Stimulated activated CD4-positive, alpha-beta T cell treated with anti-CD3 and anti-CD28 coated beads, Interleukin-4, amount 100 ng/mL, for 4 hours (primary cell): ENCODE measurements at regions not wholly inside any gene's neighbourhood (a gene's known extent, or its start where the extent isn't known, plus 50 kb on each side); places are given as distances from the start of the nearest gene placed in this dataset.

Source experiments
- DNase-seq, 2 experiments: peaks; one replicate each; pipeline ENCODE4 v3.0.0-alpha.2; 2020

GRCh38 chr16:85429776-85430522 lies 183.2 kb upstream of the GSE1 start:
- DNase-seq, result no peak

GRCh38 chr16:85430523-85431421 lies 182.3 kb upstream of the GSE1 start:
- DNase-seq, result no peak

GRCh38 chr16:85431431-85432124 lies 181.5 kb upstream of the GSE1 start:
- no peak for DNase-seq

- no peak for DNase-seq
Measured at GRCh38 chr16:85432606-85433005, 180.5 kb upstream of the GSE1 start.

GRCh38 chr16:85433477-85433876 lies 179.6 kb upstream of the GSE1 start:
- DNase-seq, result no peak

- DNase-seq, result no peak
Measured at GRCh38 chr16:85435286-85435685, 177.8 kb upstream of the GSE1 start.

GRCh38 chr16:85435700-85436099 lies 177.4 kb upstream of the GSE1 start:
- DNase-seq, result no peak

GRCh38 chr16:85436207-85436606 lies 176.9 kb upstream of the GSE1 start:
- DNase-seq, result no peak

- no peak for DNase-seq
Measured at GRCh38 chr16:85436636-85437165, 176.4 kb upstream of the GSE1 start.

DNA sequence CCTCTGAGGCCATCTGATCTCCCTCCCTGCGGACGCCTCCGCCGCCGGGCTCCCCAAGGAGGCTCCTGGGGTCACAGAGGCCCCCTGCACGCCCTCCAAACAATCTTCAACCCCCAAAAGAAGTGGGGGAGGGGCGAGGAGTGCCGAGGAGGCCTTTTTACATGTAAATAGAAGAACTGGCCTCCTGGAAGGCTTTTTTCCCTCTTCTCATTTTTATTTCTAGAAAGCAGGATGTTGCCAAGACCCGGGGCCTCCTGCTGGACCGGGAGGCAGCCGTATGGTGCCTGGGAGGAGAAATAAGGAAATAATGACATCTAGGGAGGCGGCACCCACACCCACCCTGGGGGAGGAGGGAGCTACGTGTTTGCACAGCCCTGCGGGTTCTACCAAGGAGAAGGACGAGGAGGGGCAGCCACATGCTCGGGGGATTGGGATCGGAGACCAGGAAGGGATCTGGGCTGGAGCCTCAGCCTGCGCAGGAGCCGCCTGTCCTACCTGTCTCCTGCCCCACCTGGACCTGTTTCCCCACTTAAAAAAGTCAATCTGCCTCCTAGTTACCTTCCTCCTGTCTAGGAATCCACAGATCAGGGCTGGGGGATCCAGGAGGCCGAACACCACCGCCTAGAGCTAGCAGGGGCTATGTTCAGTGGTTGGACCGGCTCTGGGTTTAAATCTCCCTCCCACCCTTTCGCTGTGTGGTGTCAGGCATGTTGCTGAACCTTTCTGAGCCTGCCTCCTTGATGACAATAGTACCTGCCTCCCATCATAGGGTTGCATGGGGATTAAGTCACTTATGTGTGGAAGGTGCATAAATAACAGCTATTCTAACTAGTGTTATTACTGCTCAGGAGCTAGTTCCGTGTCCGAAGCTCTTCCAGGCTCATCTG lies 175.7 kb upstream of the GSE1 start:
- DNase-seq, result no peak

- DNase-seq, result no peak
Measured at GRCh38 chr16:85438981-85439685, 174.0 kb upstream of the GSE1 start.

DNA sequence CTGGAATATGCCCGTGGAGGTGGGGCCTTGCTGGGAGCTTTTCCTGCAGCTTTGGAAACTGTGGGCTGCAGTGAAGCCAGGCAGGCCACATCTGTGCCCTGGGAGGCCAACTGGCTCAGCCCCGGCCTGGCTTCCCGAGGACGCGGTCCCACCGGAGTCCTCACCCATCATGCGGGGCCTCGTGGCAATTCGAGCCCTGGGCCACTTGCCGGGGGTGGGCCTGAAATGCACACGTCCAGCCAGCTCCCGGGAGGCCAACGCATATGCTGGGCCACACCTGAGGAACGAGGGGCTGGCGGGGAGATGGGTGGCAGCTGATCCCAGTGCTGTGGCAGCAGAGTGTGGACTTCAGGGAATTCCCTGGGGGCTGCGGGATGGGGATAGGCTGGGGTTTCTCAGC lies 172.4 kb upstream of the GSE1 start:
- no peak for DNase-seq

DNA sequence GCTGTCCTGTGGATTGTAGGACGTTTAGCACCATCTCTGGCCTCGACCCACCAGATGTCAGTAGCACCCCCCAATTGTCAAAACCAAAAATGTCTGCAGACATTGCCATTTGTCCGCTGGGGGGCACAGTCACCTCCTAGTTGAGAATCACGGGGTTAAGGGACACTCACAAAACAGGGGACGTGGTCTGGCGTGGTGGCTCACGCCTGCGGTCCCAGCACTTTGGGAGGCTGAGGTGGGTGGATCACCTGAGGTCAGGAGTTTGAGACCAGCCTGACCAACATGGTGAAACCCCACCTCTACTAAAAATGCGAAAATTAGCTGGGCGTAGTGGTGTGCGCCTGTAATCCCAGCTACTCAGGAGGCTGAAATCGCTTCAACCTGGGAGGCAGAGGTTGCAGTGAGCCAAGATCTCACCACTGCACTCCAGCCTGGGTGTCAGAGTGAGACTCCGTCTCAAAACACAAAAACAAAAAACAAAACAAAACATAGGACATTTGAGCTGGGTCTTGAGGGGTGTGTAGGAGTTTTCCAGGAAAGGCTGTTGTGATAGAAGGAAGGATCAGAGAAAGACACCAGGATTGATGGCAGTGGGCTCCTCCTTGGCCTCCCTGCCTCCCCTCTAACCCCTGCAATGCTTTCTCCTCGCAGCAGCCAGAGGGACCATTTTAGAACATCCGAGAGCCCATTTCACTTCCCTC lies 171.8 kb upstream of the GSE1 start:
- no peak for DNase-seq

DNA sequence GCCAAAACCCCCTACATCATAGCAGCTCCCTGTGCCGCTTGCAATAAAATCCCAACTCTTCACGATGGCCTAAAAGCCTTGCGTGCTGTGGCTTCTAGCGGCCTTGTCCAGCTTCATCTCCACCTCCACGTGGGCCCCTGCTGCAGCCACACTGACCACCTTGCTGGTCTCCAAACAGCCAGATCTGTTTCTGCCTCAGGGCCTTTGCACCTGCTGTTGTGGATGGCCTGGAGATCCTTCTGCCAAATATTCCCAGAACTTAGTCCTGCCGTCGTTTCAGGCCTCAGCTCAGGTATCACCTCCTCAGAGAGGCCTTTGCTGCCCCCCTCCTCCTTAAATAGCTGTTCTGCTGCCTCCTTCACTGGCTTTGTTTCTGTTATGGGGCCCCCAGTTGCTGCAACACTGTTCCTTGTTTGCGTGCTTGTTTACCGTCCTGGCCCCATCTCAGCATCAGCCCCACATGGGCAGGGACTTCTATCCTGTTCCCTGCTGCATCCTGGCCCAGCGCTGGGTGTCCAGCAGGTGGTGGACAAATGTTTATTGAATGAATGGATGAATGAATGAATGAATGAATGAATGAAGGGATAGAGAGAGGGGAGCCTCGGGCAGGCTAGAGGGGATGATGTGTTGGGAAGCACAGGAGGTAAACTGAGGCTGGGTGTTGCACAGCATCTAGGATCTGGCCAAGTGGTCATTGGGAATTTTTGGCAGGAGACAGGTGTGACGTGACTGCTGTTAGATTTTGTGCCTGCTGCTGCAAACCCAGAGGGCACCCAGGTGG lies 171.0 kb upstream of the GSE1 start:
- DNase-seq, result no peak

- DNase-seq, result no peak
Measured at GRCh38 chr16:85443116-85443515, 170.0 kb upstream of the GSE1 start.

DNA sequence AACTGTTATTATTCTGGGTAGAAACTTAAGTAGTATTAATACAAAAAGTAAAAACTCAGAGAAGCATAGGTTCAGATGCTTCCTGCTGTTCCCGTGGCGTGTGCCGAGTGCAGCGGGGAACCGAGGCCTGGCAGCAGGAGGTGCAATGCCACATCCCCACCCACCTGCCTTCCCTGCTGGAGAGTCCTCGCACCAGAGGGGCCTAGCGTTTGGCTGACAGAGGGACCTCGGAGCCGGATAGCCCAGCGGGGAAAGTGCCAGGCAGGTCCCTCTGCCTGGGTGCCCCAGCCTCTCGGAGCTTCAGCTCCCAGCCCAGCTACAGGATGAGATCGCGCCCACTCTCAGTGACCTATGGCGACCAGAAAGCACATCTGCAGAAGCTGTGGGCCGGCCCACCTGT lies 169.6 kb upstream of the GSE1 start:
- no peak for DNase-seq

- no peak for DNase-seq
Measured at GRCh38 chr16:85445064-85445778, 167.9 kb upstream of the GSE1 start.

GRCh38 chr16:85445779-85446222 lies 167.3 kb upstream of the GSE1 start:
- DNase-seq, result no peak

DNA sequence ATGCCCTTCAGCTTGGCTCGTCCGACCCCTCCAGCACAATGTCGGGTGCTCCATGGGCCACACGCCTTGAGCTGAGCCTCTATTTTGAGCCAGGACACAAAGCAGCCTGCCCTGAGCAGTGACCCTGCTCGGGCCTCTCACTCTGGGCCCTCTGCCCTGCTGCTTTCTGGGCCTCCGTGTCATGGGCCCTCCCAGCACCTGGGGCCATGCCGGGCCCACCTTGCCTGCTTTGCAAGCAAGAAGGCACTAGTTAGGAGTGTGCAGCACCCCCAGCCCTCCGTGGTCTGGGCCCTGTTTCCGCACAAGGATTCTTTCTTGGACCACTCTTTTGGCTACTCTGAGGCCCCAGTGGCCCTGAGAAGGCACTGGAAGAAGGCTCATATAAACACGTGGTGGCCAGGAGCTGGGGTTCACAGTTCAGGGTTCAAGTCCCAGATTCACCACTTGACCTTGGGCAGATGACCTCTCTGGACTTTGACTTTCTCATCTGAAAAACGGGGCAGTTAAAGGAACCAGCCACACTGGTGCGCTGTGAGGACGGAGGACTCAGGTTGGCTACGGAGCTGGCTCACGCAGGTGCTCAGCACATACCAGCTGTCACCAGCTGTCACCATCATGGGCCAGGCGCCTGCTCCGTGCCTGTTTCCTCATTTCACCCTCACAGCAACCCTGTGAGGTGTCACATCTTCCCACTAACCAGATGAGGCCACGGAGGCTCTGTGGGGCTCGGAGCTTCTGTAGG lies 166.0 kb upstream of the GSE1 start:
- no peak for DNase-seq
